OCI-LY1 (cell line): ENCODE measurements at regions not wholly inside any gene's neighbourhood (a gene's known extent, or its start where the extent isn't known, plus 50 kb on each side); places are given as distances from the start of the nearest gene placed in this dataset.

Source experiments
- H2AFZ ChIP-seq: fragments of 200-600 bp; sonication (generic), shearing (Covaris generic); 2 replicates; pipeline ENCODE4 v1.6.0; 2014; ENCODE audit warnings: antibody characterized with exemption, mild to moderate bottlenecking, low read length
- H3F3A ChIP-seq: fragments of 200-600 bp; sonication (generic), shearing (Covaris generic); 2 replicates; pipeline ENCODE4 v1.6.0; 2014; ENCODE audit warnings: mild to moderate bottlenecking, antibody characterized with exemption, low read length, moderate library complexity; ENCODE audit not compliant: insufficient read depth
- H3K27ac ChIP-seq: fragments of 200-600 bp; sonication (generic); 2 replicates; pipeline ENCODE4 v1.5.1; 2014; ENCODE audit warnings: low read length, mixed run types, mild to moderate bottlenecking, low read depth; ENCODE audit not compliant: poor library complexity, severe bottlenecking
- H3K27me3 ChIP-seq: fragments of 200-600 bp; sonication (generic); 2 replicates; pipeline ENCODE4 v1.6.0; 2014; ENCODE audit warnings: antibody characterized with exemption, mild to moderate bottlenecking, low read length, moderate library complexity; ENCODE audit not compliant: insufficient read depth
- H3K36me3 ChIP-seq: fragments of 200-600 bp; sonication (generic); 2 replicates; pipeline ENCODE4 v1.6.1; 2014; ENCODE audit warnings: mild to moderate bottlenecking, antibody characterized with exemption, low read length, moderate library complexity, mixed read lengths; ENCODE audit not compliant: insufficient read depth
- H3K4me1 ChIP-seq: fragments of 200-600 bp; sonication (generic); 2 replicates; pipeline ENCODE4 v1.5.1; 2014; ENCODE audit warnings: mild to moderate bottlenecking, low read length, moderate library complexity; ENCODE audit not compliant: insufficient read depth, severe bottlenecking
- H3K4me2 ChIP-seq: fragments of 200-600 bp; sonication (generic), shearing (Covaris generic); 2 replicates; pipeline ENCODE4 v1.6.1; 2014; ENCODE audit warnings: low read length
- H3K4me3 ChIP-seq: fragments of 200-600 bp; sonication (generic); 2 replicates; pipeline ENCODE4 v1.5.1; 2014; ENCODE audit warnings: low read length, low read depth, mild to moderate bottlenecking, mixed read lengths; ENCODE audit not compliant: poor library complexity, severe bottlenecking
- H3K79me2 ChIP-seq: fragments of 200-600 bp; shearing (Covaris generic); 2 replicates; pipeline ENCODE4 v1.6.1; 2016; ENCODE audit warnings: mixed run types, low read length, mixed read lengths; ENCODE audit not compliant: insufficient read depth
- H3K9ac ChIP-seq: fragments of 200-600 bp; sonication (generic), shearing (Covaris generic); 2 replicates; pipeline ENCODE4 v1.6.1; 2014; ENCODE audit warnings: mild to moderate bottlenecking, low read length, mixed read lengths
- H3K9me2 ChIP-seq: fragments of 200-600 bp; sonication (generic), shearing (Covaris generic); 2 replicates; pipeline ENCODE4 v1.6.1; 2014; ENCODE audit warnings: low read depth, mild to moderate bottlenecking, low read length, mixed read lengths
- H3K9me3 ChIP-seq: fragments of 200-600 bp; shearing (Covaris generic); 2 replicates; pipeline ENCODE4 v1.6.1; 2014; ENCODE audit warnings: low read length, mixed read lengths
- H4K20me1 ChIP-seq: fragments of 200-600 bp; sonication (generic), shearing (Covaris generic); 2 replicates; pipeline ENCODE4 v1.6.0; 2016; ENCODE audit warnings: mild to moderate bottlenecking, low read length; ENCODE audit not compliant: insufficient read depth
- EZH2 ChIP-seq: fragments of 200-600 bp; sonication (generic), shearing (Covaris generic); IDR thresholded peaks from 2 replicates; pipeline ENCODE4 v1.8.0; 2017; ENCODE audit warnings: borderline replicate concordance, mixed run types, mild to moderate bottlenecking, antibody characterized with exemption, low read length, moderate library complexity, mixed read lengths
- TF ChIP-seq, protein P1 (sequence below): fragments of 200-600 bp; sonication (generic), shearing (Covaris generic); IDR thresholded peaks from 2 replicates; pipeline ENCODE4 v1.5.1; 2017; ENCODE audit warnings: mild to moderate bottlenecking, antibody characterized with exemption, low read length, moderate library complexity, mixed read lengths

DNA sequence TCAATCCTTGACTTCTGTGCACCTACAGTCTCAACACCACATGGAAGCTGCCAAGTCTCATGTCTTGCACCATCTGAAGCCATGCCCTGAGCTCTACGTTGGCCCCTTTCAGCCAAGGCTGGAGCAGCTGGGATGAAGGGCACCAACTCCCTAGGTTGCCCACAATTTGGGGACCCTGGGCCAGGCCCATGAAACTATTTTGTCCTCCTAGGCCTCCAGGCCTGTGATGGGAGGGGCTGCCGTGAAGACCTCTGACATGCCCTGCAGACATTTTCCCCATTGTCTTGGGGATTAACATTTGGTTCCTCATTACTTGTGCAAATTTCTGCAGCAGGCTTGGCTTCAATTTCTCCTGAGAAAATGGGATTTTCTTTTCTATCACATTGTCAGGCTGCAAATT lies 285.1 kb downstream of the DTWD2 start:
- Histone ChIP-seq H3K79me2 (no peaks in the 10 kb centered on the region), H3K4me1 (no peaks in the 10 kb centered on the region), H3K36me3 (no peaks in the 10 kb centered on the region), H2AFZ (no peak overlapping the region), H3K4me3 (no peak overlapping the region), H4K20me1 (no peaks in the 10 kb centered on the region), H3K9me2 (no peaks in the 10 kb centered on the region), H3K4me2 (no peak overlapping the region), H3K9me3 (no peaks in the 10 kb centered on the region), H3K27ac (no peak overlapping the region), H3F3A (no peaks in the 10 kb centered on the region), H3K9ac (no peak overlapping the region), H3K27me3 (no peaks in the 10 kb centered on the region)
- no peak for TF ChIP-seq EZH2
- TF ChIP-seq, protein P1, sequence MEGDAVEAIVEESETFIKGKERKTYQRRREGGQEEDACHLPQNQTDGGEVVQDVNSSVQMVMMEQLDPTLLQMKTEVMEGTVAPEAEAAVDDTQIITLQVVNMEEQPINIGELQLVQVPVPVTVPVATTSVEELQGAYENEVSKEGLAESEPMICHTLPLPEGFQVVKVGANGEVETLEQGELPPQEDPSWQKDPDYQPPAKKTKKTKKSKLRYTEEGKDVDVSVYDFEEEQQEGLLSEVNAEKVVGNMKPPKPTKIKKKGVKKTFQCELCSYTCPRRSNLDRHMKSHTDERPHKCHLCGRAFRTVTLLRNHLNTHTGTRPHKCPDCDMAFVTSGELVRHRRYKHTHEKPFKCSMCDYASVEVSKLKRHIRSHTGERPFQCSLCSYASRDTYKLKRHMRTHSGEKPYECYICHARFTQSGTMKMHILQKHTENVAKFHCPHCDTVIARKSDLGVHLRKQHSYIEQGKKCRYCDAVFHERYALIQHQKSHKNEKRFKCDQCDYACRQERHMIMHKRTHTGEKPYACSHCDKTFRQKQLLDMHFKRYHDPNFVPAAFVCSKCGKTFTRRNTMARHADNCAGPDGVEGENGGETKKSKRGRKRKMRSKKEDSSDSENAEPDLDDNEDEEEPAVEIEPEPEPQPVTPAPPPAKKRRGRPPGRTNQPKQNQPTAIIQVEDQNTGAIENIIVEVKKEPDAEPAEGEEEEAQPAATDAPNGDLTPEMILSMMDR, result no peak

DNA sequence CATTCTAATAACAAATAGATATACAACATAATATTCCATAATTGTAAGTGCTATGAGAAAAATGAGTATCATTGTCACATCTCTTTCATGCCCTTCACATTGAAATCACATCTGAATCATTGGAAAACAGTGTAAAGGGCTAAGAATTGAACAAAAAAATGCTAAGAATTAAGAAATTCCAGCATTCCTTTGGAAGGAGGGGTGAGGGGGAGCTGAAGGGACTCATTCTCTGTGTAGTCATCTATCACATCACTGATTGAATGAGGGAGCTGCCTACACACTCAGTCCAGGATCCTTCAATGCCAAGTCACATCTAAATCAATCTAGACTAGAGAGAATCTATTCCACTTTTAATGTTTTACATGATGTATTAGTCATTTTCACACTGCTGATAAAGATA lies 286.6 kb downstream of the DTWD2 start:
- Histone ChIP-seq H2AFZ (no peak overlapping the region), H3K9me2 (no peaks in the 10 kb centered on the region), H3K27ac (no peak overlapping the region), H4K20me1 (no peaks in the 10 kb centered on the region), H3K79me2 (no peaks in the 10 kb centered on the region), H3K4me1 (no peaks in the 10 kb centered on the region), H3K4me3 (no peak overlapping the region), H3F3A (no peaks in the 10 kb centered on the region), H3K9me3 (no peaks in the 10 kb centered on the region), H3K36me3 (no peaks in the 10 kb centered on the region), H3K27me3 (no peaks in the 10 kb centered on the region), H3K4me2 (no peak overlapping the region), H3K9ac (no peak overlapping the region)
- no peak for TF ChIP-seq EZH2
- TF ChIP-seq, protein P1, result no peak

DNA sequence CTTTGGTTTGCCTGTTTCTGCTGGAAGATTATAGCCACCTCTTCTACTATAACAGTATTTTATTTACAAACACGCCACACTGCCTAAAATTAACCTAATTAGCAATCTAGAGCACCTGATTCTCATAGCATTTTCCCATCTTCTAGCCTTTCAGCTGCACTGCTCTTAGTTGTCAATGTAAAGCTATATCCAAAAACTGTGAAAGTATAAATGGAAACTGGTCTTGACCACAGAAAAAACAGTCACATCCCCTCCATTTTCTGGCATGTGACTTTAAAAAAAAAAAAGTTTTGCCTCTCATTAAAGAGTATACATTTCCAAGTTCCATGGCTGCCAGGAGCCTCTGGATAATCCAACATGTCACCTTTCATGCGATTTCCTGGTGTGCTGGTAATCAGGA lies 287.8 kb downstream of the DTWD2 start:
- Histone ChIP-seq H3K9ac (no peak overlapping the region), H3K79me2 (no peaks in the 10 kb centered on the region)
- no peak for TF ChIP-seq EZH2
- TF ChIP-seq, protein P1, result no peak

More for the DNA sequence above, 287.8 kb downstream of the DTWD2 start:
- Histone ChIP-seq H2AFZ (no peak overlapping the region), H3K36me3 (no peaks in the 10 kb centered on the region), H3K27ac (no peak overlapping the region), H3K4me1 (no peaks in the 10 kb centered on the region), H3K4me3 (no peak overlapping the region), H3K9me2 (no peaks in the 10 kb centered on the region), H3F3A (no peaks in the 10 kb centered on the region), H4K20me1 (no peaks in the 10 kb centered on the region), H3K4me2 (no peak overlapping the region), H3K27me3 (no peaks in the 10 kb centered on the region), H3K9me3 (no peaks in the 10 kb centered on the region)
